HUES48 (cell line): ENCODE measurements at regions not wholly inside any gene's neighbourhood (a gene's known extent, or its start where the extent isn't known, plus 50 kb on each side); places are given as distances from the start of the nearest gene placed in this dataset.

Experiments used
- H3K27ac ChIP-seq: one replicate; pipeline ENCODE4 v1.7.0; 2013; ENCODE audit warnings: low read depth, low read length, inconsistent platforms
- H3K27me3 ChIP-seq: 2 replicates; pipeline ENCODE4 v1.6.1; 2013; ENCODE audit warnings: mild to moderate bottlenecking, low read length; ENCODE audit not compliant: control insufficient read depth, insufficient read depth
- H3K36me3 ChIP-seq: 2 replicates; pipeline ENCODE4 v1.6.1; 2013; ENCODE audit warnings: low read length; ENCODE audit not compliant: control insufficient read depth, insufficient read depth
- H3K4me1 ChIP-seq: 2 replicates; pipeline ENCODE4 v1.6.1; 2013; ENCODE audit warnings: mild to moderate bottlenecking, low read length; ENCODE audit not compliant: control insufficient read depth, insufficient read depth
- H3K4me3 ChIP-seq: 2 replicates; pipeline ENCODE4 v1.5.1; 2013; ENCODE audit warnings: mild to moderate bottlenecking, low read depth, low read length
- H3K9ac ChIP-seq: 2 replicates; pipeline ENCODE4 v1.6.1; 2013; ENCODE audit warnings: mild to moderate bottlenecking, low read depth, low read length, moderate library complexity
- H3K9me3 ChIP-seq: 2 replicates; pipeline ENCODE4 v1.6.1; 2013; ENCODE audit warnings: low read length; ENCODE audit not compliant: control insufficient read depth, insufficient read depth

DNA sequence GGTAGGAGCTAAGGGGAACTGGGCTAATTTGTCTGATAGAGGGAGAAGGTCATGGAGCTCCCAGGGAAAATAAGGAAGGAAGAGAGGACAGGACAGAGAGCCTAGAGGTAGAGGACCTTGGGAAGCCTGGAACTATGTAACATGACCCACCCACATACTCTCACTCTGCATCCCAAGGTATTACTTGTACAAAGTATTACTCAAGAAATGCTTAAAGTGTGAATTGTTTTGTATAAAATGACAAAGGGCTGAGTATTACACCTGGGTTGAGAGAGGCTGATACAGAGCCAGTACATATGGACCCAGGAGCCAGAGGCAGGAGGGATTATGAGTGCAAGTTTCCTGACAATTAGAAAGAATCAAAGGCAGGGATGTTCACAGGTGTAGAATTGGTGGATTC is 80.5 kb upstream of the ANKRD55 start:
- H3K27me3 ChIP-seq: no peaks in the 10 kb centered on the region
- no peak overlapping the region for H3K9ac ChIP-seq
- H3K4me3 ChIP-seq: no peak overlapping the region
- H3K4me1 ChIP-seq: peaks cover 13% of the 10 kb centered on the region
- H3K27ac ChIP-seq: no peak overlapping the region
- no peaks in the 10 kb centered on the region for H3K36me3 ChIP-seq
- H3K9me3 ChIP-seq: no peaks in the 10 kb centered on the region

DNA sequence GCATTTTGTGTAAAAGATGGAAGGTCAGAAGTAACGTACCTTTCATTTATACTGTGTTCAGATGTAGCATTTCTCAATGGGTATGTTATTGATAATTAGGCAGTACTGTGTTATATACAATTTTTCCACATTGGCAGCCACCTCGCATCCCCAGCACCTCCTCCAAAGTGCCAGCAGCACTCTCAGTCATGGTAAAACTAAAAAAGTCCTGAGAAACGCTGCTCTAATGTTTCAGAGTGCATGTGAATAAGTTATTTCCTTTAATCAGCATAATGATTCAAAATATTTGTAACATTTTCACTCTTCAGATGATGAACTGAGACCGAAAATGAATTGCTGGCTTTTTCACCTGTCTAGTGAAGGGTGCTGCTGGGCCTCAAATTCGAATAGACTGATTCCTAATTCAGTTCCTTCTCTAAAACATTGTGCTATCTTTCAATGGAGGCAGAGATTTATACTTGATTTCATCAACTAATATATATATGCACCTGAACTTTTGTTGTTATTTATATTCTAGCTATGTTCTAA is 79.9 kb upstream of the ANKRD55 start:
- no peak overlapping the region for H3K9ac ChIP-seq
- H3K36me3 ChIP-seq: no peaks in the 10 kb centered on the region
- no peak overlapping the region for H3K4me3 ChIP-seq
- no peak overlapping the region for H3K27ac ChIP-seq
- H3K27me3 ChIP-seq: no peaks in the 10 kb centered on the region
- H3K4me1 ChIP-seq: peaks cover 13% of the 10 kb centered on the region
- no peaks in the 10 kb centered on the region for H3K9me3 ChIP-seq

DNA sequence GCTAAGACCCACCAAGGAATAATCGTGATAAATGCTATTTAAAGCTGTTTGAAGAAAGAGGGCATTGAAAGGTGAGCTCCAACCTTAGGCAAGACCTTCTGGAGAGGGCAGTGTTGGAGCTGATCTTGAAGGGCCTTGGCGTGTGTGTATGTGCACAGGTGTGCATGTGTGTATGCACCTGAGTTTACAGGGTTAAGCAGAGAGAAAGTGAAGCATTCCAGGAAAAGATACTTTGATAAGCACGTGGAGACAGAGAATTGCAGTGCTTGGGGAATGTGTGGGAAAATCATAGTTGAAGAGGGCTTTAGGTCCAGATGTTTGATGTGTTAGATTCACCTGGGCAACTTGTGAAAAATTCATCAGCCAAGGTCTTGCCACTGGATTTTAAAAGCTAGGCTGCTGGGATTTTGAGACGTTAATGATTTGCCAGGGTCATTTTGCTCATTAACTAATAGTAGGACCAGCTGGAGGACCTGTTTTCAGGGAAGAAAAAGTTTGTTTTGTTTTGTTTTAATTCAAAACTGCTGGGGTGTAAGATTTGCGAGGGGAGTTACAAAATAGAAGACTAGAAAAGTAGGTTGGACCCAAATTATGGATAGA is 78.3 kb upstream of the ANKRD55 start:
- Histone ChIP-seq H3K4me3 (no peak overlapping the region), H3K36me3 (no peaks in the 10 kb centered on the region), H3K27me3 (no peaks in the 10 kb centered on the region), H3K4me1 (peaks cover 11% of the 10 kb centered on the region), H3K9ac (no peak overlapping the region), H3K9me3 (0 out of 2 replicates have a peak, but pooled peaks cover 3% of the 10 kb centered on the region), H3K27ac (no peak overlapping the region)

DNA sequence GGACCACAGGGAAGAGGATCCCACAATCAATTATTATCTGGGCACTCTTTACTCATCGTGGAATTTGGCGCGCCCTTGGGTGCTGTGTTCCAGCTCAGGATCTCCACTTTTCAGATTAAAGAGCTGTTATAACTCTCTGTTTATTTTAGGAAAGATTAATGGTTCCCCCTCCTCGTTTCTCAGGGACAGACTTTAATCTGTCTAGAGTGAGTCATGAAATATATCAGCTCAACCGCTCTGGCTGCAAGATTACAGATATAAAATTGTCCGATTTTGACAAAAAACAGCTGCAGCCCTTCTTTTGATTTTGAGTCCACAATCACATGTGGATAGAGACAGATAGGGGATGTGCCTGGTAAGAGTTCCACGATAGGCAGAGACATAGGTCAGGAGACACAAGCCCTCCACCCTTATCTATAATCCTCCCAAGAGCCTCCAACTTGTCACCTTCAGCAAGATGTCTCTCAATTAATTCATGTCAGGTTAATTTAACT is 77.6 kb upstream of the ANKRD55 start:
- Histone ChIP-seq H3K27ac (no peak overlapping the region), H3K4me1 (peaks cover 5% of the 10 kb centered on the region), H3K36me3 (no peaks in the 10 kb centered on the region), H3K9me3 (peaks cover 8% of the 10 kb centered on the region; the same call in 1 of the 2 replicates), H3K9ac (no peak overlapping the region), H3K4me3 (no peak overlapping the region), H3K27me3 (no peaks in the 10 kb centered on the region)

DNA sequence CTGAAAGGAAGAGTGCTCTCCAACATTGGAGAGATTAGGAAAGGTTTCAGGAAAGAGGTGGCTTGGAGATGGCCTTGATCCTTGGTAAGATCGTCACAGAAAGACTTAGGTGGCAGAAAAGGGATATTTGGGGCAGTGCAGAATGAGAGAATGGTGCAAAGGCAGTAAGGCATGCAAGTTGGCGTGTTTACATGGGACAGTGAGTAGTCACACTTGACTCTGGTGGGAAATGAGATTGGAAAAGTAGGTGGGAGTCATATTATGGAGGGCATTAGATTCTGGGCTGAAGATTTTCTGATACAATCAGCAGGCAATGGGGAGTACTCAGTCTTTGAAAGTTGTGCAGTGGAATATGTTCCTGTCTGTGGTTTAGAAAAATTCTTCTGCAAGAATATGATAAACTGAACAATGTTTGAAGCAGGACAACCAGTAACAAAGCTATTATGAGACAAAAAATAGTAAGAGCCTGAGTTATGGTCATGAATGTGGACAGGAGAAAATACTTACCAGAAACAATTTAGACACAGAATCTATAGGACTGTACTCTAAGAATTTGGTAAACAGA is 76.2 kb upstream of the ANKRD55 start:
- Histone ChIP-seq H3K27ac (no peak overlapping the region), H3K9me3 (peaks cover 8% of the 10 kb centered on the region; the same call in 1 of the 2 replicates), H3K4me3 (no peak overlapping the region), H3K9ac (no peak overlapping the region), H3K36me3 (no peaks in the 10 kb centered on the region), H3K27me3 (no peaks in the 10 kb centered on the region), H3K4me1 (no peaks in the 10 kb centered on the region)

DNA sequence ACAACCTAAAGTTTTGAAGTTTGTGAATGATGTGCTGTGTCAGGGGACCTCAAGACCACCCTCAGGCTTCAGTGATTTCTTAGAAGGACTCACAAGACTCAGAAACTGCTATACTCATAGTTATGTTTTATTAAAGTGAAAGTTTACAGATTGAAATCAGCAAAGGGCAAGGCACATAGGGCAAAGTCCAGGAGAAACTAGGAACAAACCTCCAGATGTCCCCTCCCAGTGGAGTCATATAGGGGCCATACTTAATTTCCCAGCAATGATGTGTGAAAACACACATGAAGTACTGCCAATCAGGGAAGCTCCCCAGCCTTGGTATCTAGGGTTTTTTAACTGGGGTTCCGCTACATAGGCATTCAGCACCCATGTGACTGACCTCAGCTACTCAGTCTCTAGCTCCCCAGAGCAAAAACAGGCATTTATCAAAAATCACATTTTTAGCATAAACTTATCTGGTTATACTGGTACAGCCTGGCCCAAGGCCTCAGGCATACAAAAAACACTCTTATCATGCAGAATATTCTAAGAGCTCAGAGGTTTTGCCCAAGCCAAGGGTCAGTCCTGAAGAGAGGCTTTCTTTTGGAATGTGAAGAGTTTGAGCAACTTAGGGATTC is 74.7 kb upstream of the ANKRD55 start:
- Histone ChIP-seq H3K27ac (no peak overlapping the region), H3K36me3 (no peaks in the 10 kb centered on the region), H3K9me3 (peaks cover 8% of the 10 kb centered on the region; the same call in 1 of the 2 replicates), H3K27me3 (no peaks in the 10 kb centered on the region), H3K9ac (no peak overlapping the region), H3K4me1 (no peaks in the 10 kb centered on the region), H3K4me3 (no peak overlapping the region)

DNA sequence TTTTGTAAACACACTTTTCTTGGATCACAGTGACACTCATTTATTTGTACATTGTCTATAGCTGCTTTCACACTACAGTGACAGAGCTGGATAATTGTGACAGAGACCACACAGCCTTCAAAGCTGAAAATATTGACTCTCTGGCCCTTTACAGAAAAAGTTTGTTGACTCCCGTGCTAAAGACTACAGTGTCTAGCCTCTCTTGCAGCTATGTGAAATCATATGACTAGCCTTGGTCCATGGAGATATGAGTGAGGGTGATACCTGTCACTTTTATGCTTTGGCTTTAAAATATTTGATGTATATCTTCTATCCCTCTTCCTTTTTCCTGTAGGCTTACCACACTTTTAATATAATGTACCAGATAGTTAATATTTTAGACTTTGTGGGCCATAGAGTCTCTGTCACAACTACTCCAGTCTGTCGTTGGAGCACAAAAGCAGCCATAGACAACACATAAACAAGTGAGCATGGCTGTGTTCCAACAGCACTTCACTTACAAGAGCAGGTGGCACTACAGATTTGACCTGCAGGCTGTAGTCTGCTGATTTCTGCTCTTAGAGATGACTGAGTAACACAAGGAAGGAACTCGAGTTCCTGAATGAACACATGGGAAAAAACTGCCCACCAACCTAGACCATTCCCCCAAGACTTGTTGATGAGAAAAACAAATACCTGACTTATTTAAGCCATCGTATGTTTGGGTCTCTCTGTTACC is 73.5 kb upstream of the ANKRD55 start:
- H3K9me3 ChIP-seq: peaks cover 8% of the 10 kb centered on the region; the same call in 1 of the 2 replicates
- no peaks in the 10 kb centered on the region for H3K4me1 ChIP-seq
- H3K4me3 ChIP-seq: no peak overlapping the region
- no peak overlapping the region for H3K9ac ChIP-seq
- H3K27ac ChIP-seq: no peak overlapping the region
- H3K27me3 ChIP-seq: no peaks in the 10 kb centered on the region
- H3K36me3 ChIP-seq: no peaks in the 10 kb centered on the region

DNA sequence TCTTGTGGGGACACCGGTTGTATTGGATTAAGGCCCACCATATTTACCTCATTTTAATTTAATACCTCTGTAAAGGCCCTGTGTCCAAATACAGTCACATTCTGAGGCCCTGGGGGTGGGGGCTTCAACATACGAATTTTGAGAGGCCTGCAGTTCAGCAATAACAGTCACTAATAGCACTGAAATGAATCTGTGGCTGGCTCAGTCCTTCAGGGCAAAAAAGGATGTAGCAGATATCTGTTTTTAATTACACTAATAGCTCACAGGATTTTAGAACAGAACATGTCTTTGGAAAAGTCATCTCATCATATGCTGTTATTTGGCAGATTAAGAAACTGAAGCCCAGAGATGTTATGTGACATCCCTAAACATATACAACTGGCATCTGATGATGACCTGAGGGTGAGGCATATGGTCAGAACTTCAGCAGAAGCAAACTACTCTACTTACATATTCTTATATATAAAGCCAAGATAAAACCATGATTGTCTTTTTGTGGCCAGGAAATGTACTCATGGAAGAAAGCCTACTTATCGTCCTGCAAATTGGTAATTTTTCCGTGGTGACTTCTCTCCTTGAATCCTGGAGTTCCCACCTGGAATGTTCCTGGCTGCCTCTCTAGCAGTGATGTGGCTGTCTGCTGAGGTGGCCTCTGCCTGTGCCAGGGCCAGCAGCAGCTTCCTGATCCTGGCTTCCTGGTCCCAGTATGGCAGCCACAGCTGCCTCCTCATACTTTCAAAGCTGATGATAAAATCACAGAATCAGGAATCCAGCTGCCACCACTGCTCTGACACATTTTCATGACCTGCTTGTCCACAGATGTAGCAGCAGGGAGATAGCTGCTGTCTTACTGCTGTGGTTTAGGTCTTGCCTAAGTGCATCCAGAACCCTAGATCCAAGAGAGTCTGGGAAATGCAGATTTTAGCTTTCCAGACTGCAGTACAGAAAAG is 72.1 kb upstream of the ANKRD55 start:
- H3K4me1 ChIP-seq: no peaks in the 10 kb centered on the region
- no peak overlapping the region for H3K27ac ChIP-seq
- no peak overlapping the region for H3K4me3 ChIP-seq
- no peak overlapping the region for H3K9ac ChIP-seq
- no peaks in the 10 kb centered on the region for H3K27me3 ChIP-seq
- peaks cover 8% of the 10 kb centered on the region; the same call in 1 of the 2 replicates for H3K9me3 ChIP-seq
- H3K36me3 ChIP-seq: no peaks in the 10 kb centered on the region

DNA sequence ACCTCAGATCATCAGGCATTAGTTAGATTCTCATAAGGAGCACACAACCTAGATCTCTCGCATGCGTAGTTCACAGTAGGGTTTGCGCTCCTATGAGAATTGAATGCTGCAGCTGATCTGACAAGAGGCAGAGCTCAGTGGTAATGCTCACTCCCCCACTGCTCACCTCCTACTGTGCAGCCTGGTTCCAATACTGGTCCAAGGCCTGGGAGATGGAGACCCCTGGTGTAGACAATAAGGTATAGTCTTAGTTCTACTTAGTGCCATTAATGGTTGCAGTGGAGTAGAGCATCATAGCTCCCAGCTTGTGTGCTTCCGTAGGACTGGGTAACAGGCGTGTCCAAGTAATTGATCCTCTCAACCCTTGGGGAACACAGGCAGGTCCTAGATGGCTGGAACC is 70.4 kb upstream of the ANKRD55 start:
- Histone ChIP-seq H3K4me1 (no peaks in the 10 kb centered on the region), H3K27ac (no peak overlapping the region), H3K4me3 (no peak overlapping the region), H3K27me3 (no peaks in the 10 kb centered on the region), H3K9me3 (peaks cover 8% of the 10 kb centered on the region; the same call in 1 of the 2 replicates), H3K9ac (no peak overlapping the region), H3K36me3 (no peaks in the 10 kb centered on the region)

DNA sequence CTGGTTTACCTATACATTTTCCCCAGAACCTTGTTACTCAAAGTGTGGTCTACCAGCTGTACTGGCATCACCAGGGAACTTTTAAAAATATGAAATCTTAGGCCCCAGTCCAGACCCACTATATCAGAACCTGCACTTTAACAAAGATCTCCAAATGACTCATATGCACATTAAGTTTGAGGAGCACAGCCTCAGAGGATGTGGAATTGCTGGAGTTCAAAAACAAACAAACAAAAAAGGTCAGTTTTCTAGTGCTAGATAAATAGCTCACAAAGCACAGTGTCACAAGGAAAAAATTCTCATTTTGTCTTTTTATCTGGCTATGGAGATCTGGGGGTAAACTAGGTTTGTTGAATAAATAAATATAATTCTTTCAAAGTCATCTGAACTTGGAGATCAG is 68.9 kb upstream of the ANKRD55 start:
- no peak overlapping the region for H3K9ac ChIP-seq
- peaks cover 8% of the 10 kb centered on the region; the same call in 1 of the 2 replicates for H3K9me3 ChIP-seq
- no peaks in the 10 kb centered on the region for H3K36me3 ChIP-seq
- no peaks in the 10 kb centered on the region for H3K4me1 ChIP-seq
- no peaks in the 10 kb centered on the region for H3K27me3 ChIP-seq
- H3K27ac ChIP-seq: no peak overlapping the region
- no peak overlapping the region for H3K4me3 ChIP-seq
